ENCODE measurements at regions not wholly inside any gene's neighbourhood (a gene's known extent, or its start where the extent isn't known, plus 50 kb on each side); places are given as distances from the start of the nearest gene placed in this dataset.

GRCh38 chr2:192411755-192412154, 217.0 kb upstream of the TMEFF2 start:
- Histone ChIP-seq H3K4me3 (no peak overlapping the region), H3K27ac (ENCODE audit: control insufficient read depth, insufficient read depth) (no peak overlapping the region), H3K27me3 (replicated peaks in 1 of 2; ENCODE audit: control insufficient read depth in 2 of 2, insufficient read depth in 2 of 2, low read length in 1 of 2) (no peaks in the 10 kb centered on the region), H4K20me1 (ENCODE audit: control insufficient read depth, insufficient read depth) (no peaks in the 10 kb centered on the region), H3K4me1 (ENCODE audit: control insufficient read depth, insufficient read depth, low read length) (no peaks in the 10 kb centered on the region), H3K36me3 (ENCODE audit: control insufficient read depth in 2 of 2, insufficient read depth in 2 of 2, low read length in 1 of 2) (no peaks in the 10 kb centered on the region), H3K79me2 (ENCODE audit: control insufficient read depth, insufficient read depth, low read length) (no peaks in the 10 kb centered on the region), H3K4me2 (ENCODE audit: control insufficient read depth, insufficient read depth) (no peak overlapping the region), H3K9me3 (replicated peaks; ENCODE audit: control insufficient read depth, insufficient read depth, low read length) (no peaks in the 10 kb centered on the region), H2AFZ (ENCODE audit: control insufficient read depth, low read depth, low read length) (no peak overlapping the region), H3K9ac (ENCODE audit: control insufficient read depth, insufficient read depth, low read length) (no peak overlapping the region)
- SMC1A ChIA-PET (ENCODE audit: uncharacterized antibody, unreplicated experiment), result no interaction called here
- intact Hi-C loops (cut with micrococcal nuclease; ENCODE audit: unreplicated experiment) (no loop called here), in situ Hi-C loops (cut with MboI) (no loop called here)
- TF ChIP-seq ZBTB40 (IDR thresholded peaks at IDR 0.05; ENCODE audit: borderline replicate concordance), result no peak
- TF ChIP-seq PAX8 (IDR thresholded peaks at IDR 0.05), result no peak
- no peak for TF ChIP-seq IKZF2 (IDR thresholded peaks at IDR 0.05)
- CTCF ChIA-PET, result no interaction called here
- FAIRE-seq, result no peak
- ATAC-seq, result no peak
- no TSS peak for BruUV-seq (replicated peaks)
- RAD21 ChIA-PET (ENCODE audit: unreplicated experiment), result no interaction called here
- WGBS (ENCODE audit: insufficient coverage, insufficient replicate concordance, low lambda C conversion rate, missing lambda C conversion rate), result 11% methylated on average over 1 of the region's 1 CpG
- no peak for DNase-seq (ENCODE audit: low read depth, low spot score)
- POLR2A ChIA-PET, result no interaction called here

- no peak overlapping the region for H2AFZ ChIP-seq (ENCODE audit: control insufficient read depth, low read depth, low read length)
- H3K79me2 ChIP-seq (ENCODE audit: control insufficient read depth, insufficient read depth, low read length), result no peaks in the 10 kb centered on the region
- ChIA-PET SMC1A (ENCODE audit: uncharacterized antibody, unreplicated experiment) (no interaction called here), CTCF (no interaction called here), RAD21 (ENCODE audit: unreplicated experiment) (no interaction called here), POLR2A (no interaction called here)
- intact Hi-C loops (cut with micrococcal nuclease; ENCODE audit: unreplicated experiment), result no loop called here
- in situ Hi-C loops (cut with MboI), result no loop called here
- no peak overlapping the region for H3K4me3 ChIP-seq
- FAIRE-seq (no peak), ATAC-seq (no peak), DNase-seq (ENCODE audit: low read depth, low spot score) (no peak)
- TF ChIP-seq ELK1 (IDR thresholded peaks at IDR 0.05; ENCODE audit: low read depth, low read length), result no peak
- TF ChIP-seq NRF1 (conservative IDR thresholded peaks at IDR 0.05; ENCODE audit: low read depth, low read length), result no peak
- TF ChIP-seq CEBPB (IDR thresholded peaks at IDR 0.05; ENCODE audit: borderline replicate concordance in 1 of 2, low read depth in 2 of 2, low read length in 2 of 2), result no peak
- no peak for TF ChIP-seq PML (IDR thresholded peaks at IDR 0.05; ENCODE audit: low read length)
- TF ChIP-seq SUZ12 (IDR thresholded peaks at IDR 0.05; ENCODE audit: unreplicated experiment), result no peak
- TF ChIP-seq RUNX3 (IDR thresholded peaks at IDR 0.05; ENCODE audit: low read length), result no peak
- no peak for TF ChIP-seq MYB (IDR thresholded peaks at IDR 0.05; ENCODE audit: borderline replicate concordance, low read depth, low read length)
- TF ChIP-seq RAD51 (IDR thresholded peaks at IDR 0.05), result no peak
- no peak for TF ChIP-seq POLR2A (IDR thresholded peaks at IDR 0.05; ENCODE audit: low read depth, low read length)
- no peak for TF ChIP-seq GABPA (IDR thresholded peaks at IDR 0.05; ENCODE audit: low read depth)
- no peak overlapping the region for H3K4me2 ChIP-seq (ENCODE audit: control insufficient read depth, insufficient read depth)
- no peaks in the 10 kb centered on the region for H3K9me3 ChIP-seq (replicated peaks; ENCODE audit: control insufficient read depth, insufficient read depth, low read length)
- H3K27me3 ChIP-seq (replicated peaks in 1 of 2; ENCODE audit: control insufficient read depth in 2 of 2, insufficient read depth in 2 of 2, low read length in 1 of 2), result no peaks in the 10 kb centered on the region
- H3K4me1 ChIP-seq (ENCODE audit: control insufficient read depth, insufficient read depth, low read length), result no peaks in the 10 kb centered on the region
- no peaks in the 10 kb centered on the region for H3K36me3 ChIP-seq (ENCODE audit: control insufficient read depth in 2 of 2, insufficient read depth in 2 of 2, low read length in 1 of 2)
- BruUV-seq (replicated peaks), result no TSS peak
- no peak overlapping the region for H3K27ac ChIP-seq (ENCODE audit: control insufficient read depth, insufficient read depth)
- no peaks in the 10 kb centered on the region for H4K20me1 ChIP-seq (ENCODE audit: control insufficient read depth, insufficient read depth)
- H3K9ac ChIP-seq (ENCODE audit: control insufficient read depth, insufficient read depth, low read length), result no peak overlapping the region
Observed at GRCh38 chr2:192410319-192410718, 215.6 kb upstream of the TMEFF2 start.

Data from GM12878 (cell line).